HPDE6-E6E7 (cell line): ENCODE measurements at regions not wholly inside any gene's neighbourhood (a gene's known extent, or its start where the extent isn't known, plus 50 kb on each side); places are given as distances from the start of the nearest gene placed in this dataset.
"Not testable (repeated sequence)": the region's sequence is repeated elsewhere in the genome, so short reads cannot be mapped to it uniquely, and the experiment has no call there.

Experiments used
- DNase-seq: peaks from one replicate; pipeline ENCODE4 v3.0.0; 2011; ENCODE audit warnings: missing footprints; ENCODE audit errors: extremely low spot score

DNA sequence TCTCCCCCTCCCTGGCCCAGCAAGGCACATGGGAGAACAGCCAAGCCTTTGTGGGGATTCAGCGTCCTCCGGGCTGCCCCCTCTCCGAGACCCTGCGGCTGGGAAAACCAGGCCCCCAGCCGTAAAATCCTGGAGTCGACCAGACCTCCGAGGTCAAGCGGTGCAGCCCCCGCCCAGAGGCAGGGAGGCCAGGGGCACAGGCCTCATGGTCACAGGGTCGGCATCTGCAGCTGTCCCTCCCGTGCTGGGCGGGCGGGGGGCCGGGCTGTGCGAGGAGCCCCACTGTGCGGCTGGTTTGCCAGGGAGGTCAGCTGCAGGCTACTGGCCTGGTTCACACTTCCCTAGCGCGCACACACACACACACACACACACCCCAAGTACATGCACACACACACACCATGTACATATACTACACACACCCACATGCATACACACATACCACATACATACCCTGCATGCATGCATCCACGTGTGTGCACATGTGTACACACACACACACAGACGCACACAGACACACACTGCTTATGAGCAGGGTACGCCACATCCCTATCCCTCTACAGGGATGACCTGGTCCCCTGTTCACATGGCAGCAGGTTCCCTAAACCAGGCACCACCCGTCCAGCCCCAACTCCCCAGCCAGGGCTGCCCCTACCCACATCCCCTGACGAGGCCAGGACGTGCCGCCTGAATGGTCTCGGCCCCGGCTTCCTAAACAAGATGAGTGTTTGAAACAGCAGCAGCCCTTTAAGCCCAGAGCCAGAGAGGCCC lies 108.9 kb upstream of the CIBAR2 start:
- DNase-seq, result no peak

DNA sequence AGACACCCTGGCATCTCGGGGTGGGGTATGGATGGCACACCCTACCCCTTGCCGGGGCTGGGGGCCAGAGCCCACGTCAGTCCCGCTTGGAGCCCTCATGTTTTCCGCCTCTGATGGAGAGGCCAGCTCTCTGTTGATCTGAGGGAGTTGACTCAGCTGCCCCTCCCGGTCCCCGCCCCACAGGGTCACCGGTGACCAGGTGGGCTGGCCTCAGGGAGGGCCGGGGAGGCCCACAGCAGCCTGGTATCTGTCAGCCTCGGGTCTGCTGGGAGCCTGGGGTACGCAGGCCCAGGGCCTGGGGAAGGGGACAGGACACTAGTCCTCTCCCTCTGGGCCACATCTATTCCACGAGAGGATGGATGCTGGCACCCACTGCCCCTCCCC lies 109.5 kb upstream of the CIBAR2 start:
- no peak for DNase-seq

DNA sequence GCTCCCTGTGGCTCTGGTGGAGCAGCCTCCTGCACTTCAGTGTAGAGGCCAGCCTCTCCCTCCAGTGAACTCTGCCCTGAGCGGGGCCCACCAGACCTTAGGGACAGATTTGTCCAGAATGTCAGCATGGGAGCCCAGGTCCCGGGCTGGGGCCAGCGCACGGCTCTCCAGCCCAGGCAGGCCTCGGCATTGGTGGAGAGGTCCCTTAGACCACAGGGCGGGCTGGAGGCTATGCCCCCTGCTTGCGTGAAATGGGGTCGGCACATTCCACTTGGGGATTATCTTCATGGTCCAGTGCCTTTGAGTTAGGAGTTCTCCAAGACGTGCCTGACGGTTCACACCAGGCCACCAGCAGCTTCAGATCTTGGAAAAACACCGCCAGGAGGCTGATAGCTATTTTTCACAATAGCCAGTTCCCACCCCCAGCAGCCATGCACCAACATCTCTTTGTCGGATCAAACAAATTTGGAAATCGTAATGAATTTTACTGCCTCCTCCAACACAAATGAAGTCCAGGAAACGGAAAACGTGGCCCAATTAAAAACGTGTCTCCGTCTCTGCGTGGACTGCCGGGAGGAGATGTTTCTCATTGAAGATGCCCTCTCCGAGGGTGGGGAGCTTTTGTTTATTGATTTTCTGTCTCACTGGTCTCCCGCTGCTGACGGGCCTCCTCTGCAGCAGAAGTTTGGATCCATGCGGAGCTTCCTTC lies 110.0 kb upstream of the CIBAR2 start:
- DNase-seq, result no peak

GRCh38 chr16:85225257-85225656 lies 113.0 kb upstream of the CIBAR2 start:
- no peak for DNase-seq

GRCh38 chr16:85225721-85226120 lies 113.4 kb upstream of the CIBAR2 start:
- DNase-seq, result no peak

DNA sequence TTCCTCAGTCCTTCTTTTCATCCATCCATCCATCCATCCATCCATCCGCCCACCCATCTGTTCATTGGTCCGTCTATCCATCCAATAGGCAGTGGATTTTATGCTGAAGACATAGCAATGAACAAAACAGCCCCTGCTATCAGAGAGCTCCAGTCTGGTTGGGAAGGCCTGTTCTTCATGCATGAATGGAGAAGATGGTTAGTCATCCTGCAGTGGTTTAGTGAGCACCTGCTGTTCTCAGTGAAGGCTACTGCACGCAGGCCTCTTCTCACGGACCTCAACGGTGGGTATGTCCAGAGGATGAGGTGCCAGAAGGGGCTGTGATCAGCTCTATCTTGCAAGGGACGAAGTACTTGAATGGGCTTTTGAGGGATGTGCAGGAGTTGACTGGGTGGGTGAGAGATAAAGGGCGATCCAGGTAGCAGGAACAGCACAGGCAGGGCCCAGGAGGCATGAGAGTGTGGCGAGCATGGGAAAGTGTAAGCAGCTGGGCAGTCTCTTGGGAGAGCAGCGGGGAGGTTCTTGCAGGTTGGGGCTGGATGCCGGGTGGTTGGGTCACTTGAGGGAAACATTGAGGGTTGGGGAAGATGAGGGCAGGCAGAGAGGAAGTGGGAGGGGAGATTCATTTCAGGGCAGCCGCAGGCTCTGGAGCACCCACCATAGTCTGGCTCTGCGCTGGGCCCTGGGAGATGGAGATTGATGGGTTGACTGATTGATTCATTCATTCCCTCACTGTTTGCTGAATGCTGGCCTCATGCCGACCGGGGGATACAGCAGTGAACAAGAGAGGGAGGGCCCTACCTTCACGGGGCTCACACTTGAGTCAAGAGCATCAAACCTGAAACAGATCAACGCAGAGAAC lies 115.0 kb upstream of the CIBAR2 start:
- DNase-seq, result no peak

GRCh38 chr16:85227946-85228862 lies 115.9 kb upstream of the CIBAR2 start:
- DNase-seq, result no peak

- no peak for DNase-seq
These were observed 116.7 kb upstream of the CIBAR2 start for GRCh38 chr16:85228970-85229430.

GRCh38 chr16:85229869-85230462 lies 117.7 kb upstream of the CIBAR2 start:
- no peak for DNase-seq

- DNase-seq, result not testable (repeated sequence)
These were observed 118.6 kb upstream of the CIBAR2 start for GRCh38 chr16:85230764-85231383.

GRCh38 chr16:85231959-85232358 lies 119.7 kb upstream of the CIBAR2 start:
- no peak for DNase-seq

DNA sequence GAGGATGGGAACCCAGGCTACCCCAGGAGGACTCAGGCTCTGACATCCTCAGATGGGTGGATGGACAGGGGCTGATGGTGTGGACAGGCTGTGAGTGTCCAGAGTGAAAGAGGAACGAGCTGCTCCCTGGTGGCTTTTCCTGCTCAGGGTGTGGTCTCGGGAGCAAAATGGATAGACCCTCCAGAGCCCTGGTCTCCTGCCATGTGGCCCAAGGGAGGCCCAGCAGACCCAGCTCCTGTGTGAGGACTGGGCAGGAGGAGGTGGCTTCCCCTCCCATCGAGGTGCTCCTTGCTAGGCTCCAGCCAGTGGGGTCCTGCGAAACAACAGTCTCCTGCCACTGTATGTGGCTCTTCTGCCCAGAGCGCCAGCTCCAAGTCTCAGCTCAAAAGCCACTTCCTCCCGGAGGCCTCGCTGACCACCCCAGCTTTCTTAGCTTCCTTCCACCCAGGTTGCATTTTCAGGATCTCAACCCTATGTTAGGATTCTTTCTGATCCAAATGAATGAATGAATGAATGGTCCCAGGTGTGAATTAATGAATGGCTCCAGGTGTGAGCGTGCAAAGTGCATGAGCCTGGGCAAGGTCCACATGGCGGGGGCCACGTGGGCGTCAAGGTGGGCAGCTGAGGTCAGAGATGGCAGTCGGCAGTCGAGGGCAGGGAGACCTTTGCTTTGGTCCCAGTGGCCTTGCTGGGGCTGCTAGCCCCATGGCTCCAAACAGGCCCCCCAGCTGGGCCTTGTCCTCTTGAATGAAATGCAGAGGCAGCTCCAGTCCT lies 120.3 kb upstream of the CIBAR2 start:
- no peak for DNase-seq

GRCh38 chr16:85233516-85233915 lies 121.2 kb upstream of the CIBAR2 start:
- DNase-seq, result no peak

GRCh38 chr16:85234310-85235204 lies 122.3 kb upstream of the CIBAR2 start:
- peak; percentile 56 for DNase-seq

- no peak for DNase-seq
These were observed 123.9 kb upstream of the CIBAR2 start for GRCh38 chr16:85235991-85236817.

GRCh38 chr16:85236818-85237150 lies 124.5 kb upstream of the CIBAR2 start:
- DNase-seq, result no peak

DNA sequence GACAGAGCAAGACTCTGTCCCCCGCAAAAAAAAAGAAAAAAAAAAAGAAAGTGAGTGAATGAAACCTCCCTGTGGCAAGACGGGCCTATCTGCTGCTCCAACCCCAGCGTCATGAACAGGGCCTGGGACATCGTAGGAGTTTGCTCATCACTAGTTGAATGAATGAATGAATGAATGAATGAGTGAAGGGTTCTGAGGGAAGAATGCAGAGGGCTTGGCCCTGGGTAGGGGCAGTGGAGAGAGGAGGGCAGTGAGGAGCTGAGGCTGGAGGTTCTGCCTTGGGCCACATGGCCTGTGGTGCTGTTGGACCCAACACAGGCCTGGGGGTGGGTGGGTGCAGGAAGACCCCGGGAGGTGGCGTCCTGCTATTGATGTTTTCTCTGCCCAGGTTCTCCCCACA lies 125.5 kb upstream of the CIBAR2 start:
- no peak for DNase-seq

GRCh38 chr16:85238233-85238647 lies 126.0 kb upstream of the CIBAR2 start:
- no peak for DNase-seq
